Right lobe of liver (tissue), 4 donors: ENCODE measurements at regions not wholly inside any gene's neighbourhood (a gene's known extent, or its start where the extent isn't known, plus 50 kb on each side); places are given as distances from the start of the nearest gene placed in this dataset.

ENCODE experiments used
- CTCF ChIP-seq, 4 donors: fragments of 200-600 bp in 3 of 4; fragments of 450-650 bp in 1 of 4; IDR thresholded peaks; one replicate each; pipeline versions ENCODE4 v1.5.1 to v1.8.0; 2016 to 2022; ENCODE audit warnings: antibody characterized with exemption in 4 of 4, mild to moderate bottlenecking in 2 of 4
- POLR2A ChIP-seq: fragments of 450-650 bp; IDR thresholded peaks from one replicate; pipeline ENCODE4 v1.6.1; 2017; ENCODE audit warnings: antibody characterized with exemption, mild to moderate bottlenecking
- donor health status: DM: no; HTN: no; CAD: no.
- donor health status: DM: no; HTN: no; CAD: no.
- donor health status: DM: no; HTN: yes; CAD: no.

DNA sequence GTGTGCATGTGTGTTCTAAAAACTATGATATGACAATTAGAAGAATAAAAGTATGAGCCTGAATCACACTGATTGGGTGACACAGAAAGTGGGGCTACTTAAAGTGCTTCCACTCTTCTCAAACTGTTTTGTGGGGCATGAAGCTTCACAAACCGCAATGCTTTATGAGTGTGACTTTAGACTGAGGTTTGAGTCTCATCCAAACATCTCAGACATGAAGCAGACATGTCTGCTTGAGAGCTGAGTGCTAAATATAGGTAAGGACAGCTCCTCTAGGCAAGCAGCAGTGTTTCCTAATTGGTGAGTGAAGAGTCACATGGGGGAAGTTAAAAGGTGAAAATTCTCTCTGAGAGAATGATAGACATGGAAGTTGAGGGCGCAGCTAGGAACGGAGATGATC lies 726.9 kb upstream of the CITED2 start:
- TF ChIP-seq CTCF (IDR thresholded peaks at IDR 0.05) (no peak), POLR2A (no peak)
